HFFc6 (cell line): ENCODE measurements at regions not wholly inside any gene's neighbourhood (a gene's known extent, or its start where the extent isn't known, plus 50 kb on each side); places are given as distances from the start of the nearest gene placed in this dataset.

Experiments used
- DNase-seq: peaks from one replicate; pipeline ENCODE4 v3.0.0-alpha.2; 2018
- H3K27ac Mint-ChIP-seq: 2 replicates; pipeline ENCODE4 v1.8.0; 2020; ENCODE audit warnings: mild to moderate bottlenecking, mixed read lengths
- H3K27me3 Mint-ChIP-seq: 2 replicates; pipeline ENCODE4 v1.8.0; 2021; ENCODE audit warnings: mild to moderate bottlenecking, moderate library complexity, mixed read lengths; ENCODE audit not compliant: insufficient read depth
- H3K36me3 Mint-ChIP-seq: 2 replicates; pipeline ENCODE4 v1.8.0; 2021; ENCODE audit warnings: low read depth, mixed read lengths
- H3K4me1 Mint-ChIP-seq: 2 replicates; pipeline ENCODE4 v1.8.0; 2020; ENCODE audit warnings: low read depth, mixed read lengths
- H3K4me3 Mint-ChIP-seq: 2 replicates; pipeline ENCODE4 v1.8.0; 2020; ENCODE audit warnings: mild to moderate bottlenecking, moderate library complexity, mixed read lengths
- H3K9me3 Mint-ChIP-seq: 2 replicates; pipeline ENCODE4 v1.8.0; 2020; ENCODE audit warnings: mild to moderate bottlenecking, mixed read lengths
- CTCF ChIP-seq: fragments of 200-600 bp; sonication (generic); IDR thresholded peaks from 2 replicates; pipeline ENCODE4 v1.5.0; 2021; ENCODE audit warnings: antibody characterized with exemption, mild to moderate bottlenecking

- peaks cover 29% of the 10 kb centered on the region for H3K4me1 Mint-ChIP-seq
- DNase-seq: no peak
- TF ChIP-seq CTCF: no peak
These were observed 247.3 kb upstream of the RBBP8 start for GRCh38 chr18:22685788-22686187.

GRCh38 chr18:22687892-22688680 lies 245.0 kb upstream of the RBBP8 start:
- DNase-seq: no peak
- no peaks in the 10 kb centered on the region for H3K9me3 Mint-ChIP-seq
- no peaks in the 10 kb centered on the region for H3K27me3 Mint-ChIP-seq
- no peak for TF ChIP-seq CTCF
- H3K36me3 Mint-ChIP-seq: no peaks in the 10 kb centered on the region
- H3K4me1 Mint-ChIP-seq: peaks cover 18% of the 10 kb centered on the region
- H3K4me3 Mint-ChIP-seq: no peak overlapping the region
- no peak overlapping the region for H3K27ac Mint-ChIP-seq

More at GRCh38 chr18:22685788-22686187, 247.3 kb upstream of the RBBP8 start:
- no peak overlapping the region for H3K4me3 Mint-ChIP-seq
- no peaks in the 10 kb centered on the region for H3K36me3 Mint-ChIP-seq
- no peaks in the 10 kb centered on the region for H3K9me3 Mint-ChIP-seq
- H3K27me3 Mint-ChIP-seq: peaks cover 6% of the 10 kb centered on the region
- H3K27ac Mint-ChIP-seq: no peak overlapping the region

GRCh38 chr18:22688877-22689496 lies 244.1 kb upstream of the RBBP8 start:
- Mint-ChIP-seq H3K27ac (no peak overlapping the region), H3K4me3 (no peak overlapping the region), H3K4me1 (peaks cover 9% of the 10 kb centered on the region), H3K27me3 (no peaks in the 10 kb centered on the region), H3K9me3 (no peaks in the 10 kb centered on the region), H3K36me3 (no peaks in the 10 kb centered on the region)
- no peak for TF ChIP-seq CTCF
- no peak for DNase-seq

GRCh38 chr18:22689712-22690111 lies 243.4 kb upstream of the RBBP8 start:
- Mint-ChIP-seq H3K4me3 (no peak overlapping the region), H3K36me3 (no peaks in the 10 kb centered on the region; the same call in 1 of the 2 replicates), H3K27ac (no peak overlapping the region), H3K9me3 (no peaks in the 10 kb centered on the region), H3K4me1 (peaks cover 1% of the 10 kb centered on the region; the same call in 1 of the 2 replicates), H3K27me3 (no peaks in the 10 kb centered on the region)
- no peak for TF ChIP-seq CTCF
- DNase-seq: no peak

GRCh38 chr18:22690556-22690955 lies 242.6 kb upstream of the RBBP8 start:
- Mint-ChIP-seq H3K27me3 (no peaks in the 10 kb centered on the region), H3K9me3 (no peaks in the 10 kb centered on the region), H3K36me3 (no peaks in the 10 kb centered on the region; the same call in 1 of the 2 replicates), H3K4me3 (no peak overlapping the region), H3K27ac (no peak overlapping the region), H3K4me1 (no peaks in the 10 kb centered on the region)
- no peak for DNase-seq
- no peak for TF ChIP-seq CTCF
